ENCODE measurements at regions not wholly inside any gene's neighbourhood (a gene's known extent, or its start where the extent isn't known, plus 50 kb on each side); places are given as distances from the start of the nearest gene placed in this dataset.

DNA sequence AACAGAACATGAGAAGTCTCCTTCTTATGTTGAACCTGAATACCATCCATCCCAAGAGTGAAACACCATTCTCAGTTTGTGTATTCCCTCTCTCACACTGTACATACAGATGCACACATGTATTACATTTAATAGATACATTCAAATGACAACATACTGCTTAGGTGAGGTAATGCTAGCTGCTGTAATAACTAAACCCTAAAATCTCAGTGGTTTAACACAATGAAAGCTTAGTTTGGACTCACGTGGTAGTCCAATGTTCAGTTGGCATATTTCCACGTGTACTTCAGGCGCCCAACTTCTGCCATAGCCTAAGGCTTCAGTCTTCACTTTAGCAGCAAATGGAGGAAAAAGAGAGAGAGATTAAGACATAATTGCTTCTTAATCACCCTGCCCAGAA is 351.1 kb upstream of the PMFBP1 start:
- H3K4me3 ChIP-seq (ENCODE audit: low read length): no peak overlapping the region
- H3K27me3 ChIP-seq (ENCODE audit: low read length): no peaks in the 10 kb centered on the region
- no peak overlapping the region for H3K4me2 ChIP-seq (ENCODE audit: low read length)
- intact Hi-C loops (cut with micrococcal nuclease): no loop called here
- H3K4me1 ChIP-seq (ENCODE audit: insufficient read depth, low read length): no peaks in the 10 kb centered on the region
- ATAC-seq: no peak
- H3K9me2 ChIP-seq (replicated peaks; ENCODE audit: low read length): no peaks in the 10 kb centered on the region
- no peak overlapping the region for H3K9ac ChIP-seq (ENCODE audit: low read length)
- BruUV-seq (replicated peaks): no TSS peak
- ChIA-PET POLR2A (ENCODE audit: unreplicated experiment) (no interaction called here), CTCF (no interaction called here)
- peaks cover 5% of the 10 kb centered on the region; the same call in 1 of the 2 replicates for H3K36me3 ChIP-seq (ENCODE audit: low read depth, low read length)
- no peaks in the 10 kb centered on the region for H3K79me2 ChIP-seq (ENCODE audit: low read length)
- TF ChIP-seq, protein P1, sequence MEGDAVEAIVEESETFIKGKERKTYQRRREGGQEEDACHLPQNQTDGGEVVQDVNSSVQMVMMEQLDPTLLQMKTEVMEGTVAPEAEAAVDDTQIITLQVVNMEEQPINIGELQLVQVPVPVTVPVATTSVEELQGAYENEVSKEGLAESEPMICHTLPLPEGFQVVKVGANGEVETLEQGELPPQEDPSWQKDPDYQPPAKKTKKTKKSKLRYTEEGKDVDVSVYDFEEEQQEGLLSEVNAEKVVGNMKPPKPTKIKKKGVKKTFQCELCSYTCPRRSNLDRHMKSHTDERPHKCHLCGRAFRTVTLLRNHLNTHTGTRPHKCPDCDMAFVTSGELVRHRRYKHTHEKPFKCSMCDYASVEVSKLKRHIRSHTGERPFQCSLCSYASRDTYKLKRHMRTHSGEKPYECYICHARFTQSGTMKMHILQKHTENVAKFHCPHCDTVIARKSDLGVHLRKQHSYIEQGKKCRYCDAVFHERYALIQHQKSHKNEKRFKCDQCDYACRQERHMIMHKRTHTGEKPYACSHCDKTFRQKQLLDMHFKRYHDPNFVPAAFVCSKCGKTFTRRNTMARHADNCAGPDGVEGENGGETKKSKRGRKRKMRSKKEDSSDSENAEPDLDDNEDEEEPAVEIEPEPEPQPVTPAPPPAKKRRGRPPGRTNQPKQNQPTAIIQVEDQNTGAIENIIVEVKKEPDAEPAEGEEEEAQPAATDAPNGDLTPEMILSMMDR (conservative IDR thresholded peaks at IDR 0.05; ENCODE audit: low read depth, low read length): no peak
- no peak for DNase-seq
- no peak overlapping the region for H2AFZ ChIP-seq (ENCODE audit: low read length)
- H3F3A ChIP-seq (ENCODE audit: low read length, unreplicated experiment): no peaks in the 10 kb centered on the region
- no peak overlapping the region for H3K27ac ChIP-seq (ENCODE audit: low read length)
- no peaks in the 10 kb centered on the region for H4K20me1 ChIP-seq (ENCODE audit: low read length)
- H3K9me3 ChIP-seq (ENCODE audit: low read length): no peaks in the 10 kb centered on the region

DNA sequence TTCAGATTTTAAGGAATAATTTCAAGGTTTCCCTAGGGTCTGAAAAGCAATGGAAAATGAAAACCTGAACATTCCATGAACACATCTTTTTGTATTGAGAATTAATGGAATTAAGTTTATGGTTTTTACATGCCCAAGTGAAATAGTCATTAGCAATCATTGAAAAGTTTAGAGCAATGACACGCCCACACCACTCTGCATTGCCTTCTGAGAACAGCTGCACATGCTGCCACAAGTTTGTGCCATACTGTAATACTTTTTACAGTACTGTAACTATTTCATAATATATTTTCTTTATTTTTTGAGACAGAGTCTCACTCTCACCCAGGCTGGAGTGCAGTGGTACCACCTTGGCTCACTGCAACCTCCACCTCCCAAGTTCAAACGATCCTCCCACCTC is 345.2 kb upstream of the PMFBP1 start:
- ATAC-seq (no peak), DNase-seq (no peak)
- Histone ChIP-seq H4K20me1 (ENCODE audit: low read length) (no peaks in the 10 kb centered on the region), H3K4me1 (ENCODE audit: insufficient read depth, low read length) (no peaks in the 10 kb centered on the region), H3K4me3 (ENCODE audit: low read length) (no peak overlapping the region), H3K79me2 (ENCODE audit: low read length) (no peaks in the 10 kb centered on the region), H3K9me3 (ENCODE audit: low read length) (no peaks in the 10 kb centered on the region), H3K9me2 (replicated peaks; ENCODE audit: low read length) (no peaks in the 10 kb centered on the region), H2AFZ (ENCODE audit: low read length) (no peak overlapping the region), H3F3A (ENCODE audit: low read length, unreplicated experiment) (no peaks in the 10 kb centered on the region), H3K4me2 (ENCODE audit: low read length) (no peak overlapping the region), H3K27ac (ENCODE audit: low read length) (no peak overlapping the region), H3K27me3 (ENCODE audit: low read length) (no peaks in the 10 kb centered on the region), H3K9ac (ENCODE audit: low read length) (no peak overlapping the region), H3K36me3 (ENCODE audit: low read depth, low read length) (peaks cover 1% of the 10 kb centered on the region; the same call in 1 of the 2 replicates)
- no TSS peak for BruUV-seq (replicated peaks)
- intact Hi-C loops (cut with micrococcal nuclease): no loop called here
- no peak for TF ChIP-seq EZH2phosphoT487 (IDR thresholded peaks at IDR 0.05; ENCODE audit: borderline replicate concordance, low read length)
- no peak for TF ChIP-seq EZH2 (IDR thresholded peaks at IDR 0.05; ENCODE audit: low read length, unreplicated experiment)
- TF ChIP-seq, protein P1 (conservative IDR thresholded peaks at IDR 0.05; ENCODE audit: low read depth, low read length): no peak
- POLR2A ChIA-PET (ENCODE audit: unreplicated experiment): no interaction called here
- CTCF ChIA-PET: no interaction called here

DNA sequence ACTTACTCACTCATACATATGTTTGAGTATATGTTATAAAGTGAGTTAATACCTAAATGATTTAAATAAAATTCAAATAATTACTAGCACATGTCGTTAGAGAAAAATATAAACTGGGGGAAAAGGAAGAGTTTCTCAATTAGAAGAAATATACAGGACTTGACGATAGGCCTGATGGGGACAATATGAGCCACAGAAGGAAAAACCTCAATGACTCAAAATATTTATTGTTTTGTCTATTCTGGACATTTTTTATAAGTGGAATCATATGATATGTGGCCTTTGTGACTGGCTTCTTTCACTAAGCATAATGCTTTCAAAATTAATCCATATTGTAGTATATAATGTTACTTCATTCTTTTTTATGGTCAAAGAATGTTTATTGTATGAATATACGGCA is 339.2 kb upstream of the PMFBP1 start:
- Histone ChIP-seq H3K79me2 (ENCODE audit: low read length) (no peaks in the 10 kb centered on the region), H3K27ac (ENCODE audit: low read length) (no peak overlapping the region), H3K4me3 (ENCODE audit: low read length) (no peak overlapping the region), H3K36me3 (ENCODE audit: low read depth, low read length) (no peaks in the 10 kb centered on the region), H3K9ac (ENCODE audit: low read length) (no peak overlapping the region), H3K4me2 (ENCODE audit: low read length) (no peak overlapping the region), H3K27me3 (ENCODE audit: low read length) (no peaks in the 10 kb centered on the region), H3K4me1 (ENCODE audit: insufficient read depth, low read length) (no peaks in the 10 kb centered on the region), H3K9me3 (ENCODE audit: low read length) (no peaks in the 10 kb centered on the region), H2AFZ (ENCODE audit: low read length) (no peak overlapping the region), H3K9me2 (replicated peaks; ENCODE audit: low read length) (no peaks in the 10 kb centered on the region), H3F3A (ENCODE audit: low read length, unreplicated experiment) (no peaks in the 10 kb centered on the region), H4K20me1 (ENCODE audit: low read length) (no peaks in the 10 kb centered on the region)
- CTCF ChIA-PET: no interaction called here
- TF ChIP-seq, protein P1 (conservative IDR thresholded peaks at IDR 0.05; ENCODE audit: low read depth, low read length): no peak
- TF ChIP-seq EZH2 (IDR thresholded peaks at IDR 0.05; ENCODE audit: low read length, unreplicated experiment) (no peak), EZH2phosphoT487 (IDR thresholded peaks at IDR 0.05; ENCODE audit: borderline replicate concordance, low read length) (no peak)
- DNase-seq: no peak
- POLR2A ChIA-PET (ENCODE audit: unreplicated experiment): no interaction called here
- ATAC-seq: no peak
- intact Hi-C loops (cut with micrococcal nuclease): no loop called here
- no TSS peak for BruUV-seq (replicated peaks)
